Neuronal stem cell (in vitro differentiated cells): ENCODE measurements at regions not wholly inside any gene's neighbourhood (a gene's known extent, or its start where the extent isn't known, plus 50 kb on each side); places are given as distances from the start of the nearest gene placed in this dataset.

Source experiments
- DNase-seq: peaks from one replicate; pipeline ENCODE4 v3.0.0-alpha.2; 2013; ENCODE audit warnings: low spot score
- H2AFZ ChIP-seq: one replicate; pipeline ENCODE4 v1.6.1; 2013; ENCODE audit warnings: mild to moderate bottlenecking, low read length, inconsistent platforms
- H2AK5ac ChIP-seq: 2 replicates; pipeline ENCODE4 v1.6.1; 2013; ENCODE audit warnings: low read depth, mild to moderate bottlenecking, inconsistent platforms, low read length, moderate library complexity, mixed read lengths
- H2BK120ac ChIP-seq: 2 replicates; pipeline ENCODE4 v1.6.1; 2013; ENCODE audit warnings: low read depth, mild to moderate bottlenecking, inconsistent platforms, low read length, moderate library complexity, mixed read lengths
- H2BK12ac ChIP-seq: one replicate; pipeline ENCODE4 v1.6.1; 2013; ENCODE audit warnings: low read length, inconsistent platforms
- H2BK15ac ChIP-seq: 2 replicates; pipeline ENCODE4 v1.6.1; 2013; ENCODE audit warnings: mild to moderate bottlenecking, low read length, inconsistent platforms, mixed read lengths
- H2BK5ac ChIP-seq: one replicate; pipeline ENCODE4 v1.6.1; 2013; ENCODE audit warnings: inconsistent platforms, mild to moderate bottlenecking, low read length, moderate library complexity
- H3K14ac ChIP-seq: one replicate; pipeline ENCODE4 v1.6.1; 2013; ENCODE audit warnings: low read length, inconsistent platforms
- H3K18ac ChIP-seq: 2 replicates; pipeline ENCODE4 v1.6.1; 2013; ENCODE audit warnings: low read length, inconsistent platforms
- H3K23ac ChIP-seq: 2 replicates; pipeline ENCODE4 v1.6.1; 2013; ENCODE audit warnings: low read depth, mild to moderate bottlenecking, mixed read lengths, low read length, inconsistent platforms; ENCODE audit not compliant: poor library complexity
- H3K27ac ChIP-seq: replicated peaks from 3 replicates; pipeline ENCODE4 v1.5.1; 2013; ENCODE audit warnings: low read length, inconsistent platforms
- H3K27me3 ChIP-seq, 3 experiments: 2 replicates each; pipeline ENCODE4 v1.6.1; 2013; ENCODE audit warnings: low read length in 3 of 3, mild to moderate bottlenecking in 2 of 3, inconsistent platforms in 1 of 3, low read depth in 1 of 3, mixed read lengths in 1 of 3, moderate library complexity in 1 of 3; ENCODE audit not compliant: control insufficient read depth in 3 of 3, insufficient read depth in 3 of 3
- H3K36me3 ChIP-seq, 2 donors: replicated peaks in 1 of 2; 2 replicates each; pipeline ENCODE4 v1.6.1; 2013; ENCODE audit warnings: low read length in 2 of 2; ENCODE audit not compliant: control insufficient read depth in 2 of 2, insufficient read depth in 2 of 2
- H3K4ac ChIP-seq: 2 replicates; pipeline ENCODE4 v1.6.1; 2013; ENCODE audit warnings: inconsistent platforms, mild to moderate bottlenecking, low read length, moderate library complexity
- H3K4me1 ChIP-seq, 2 donors: 1 replicate in 1 of 2; 2 replicates in 1 of 2; pipeline ENCODE4 v1.6.1; 2013; ENCODE audit warnings: low read length in 2 of 2, low read depth in 1 of 2; ENCODE audit not compliant: control insufficient read depth in 2 of 2, insufficient read depth in 1 of 2
- H3K4me2 ChIP-seq: one replicate; pipeline ENCODE4 v1.6.1; 2013; ENCODE audit warnings: mild to moderate bottlenecking, low read length, inconsistent platforms; ENCODE audit not compliant: insufficient read depth, poor library complexity, severe bottlenecking
- H3K4me3 ChIP-seq, 2 donors: 2 replicates each; pipeline ENCODE4 v1.5.1; 2013; ENCODE audit warnings: low read length in 2 of 2, mild to moderate bottlenecking in 2 of 2, inconsistent platforms in 1 of 2, moderate library complexity in 1 of 2
- H3K79me1 ChIP-seq: one replicate; pipeline ENCODE4 v1.6.1; 2013; ENCODE audit warnings: low read depth, mild to moderate bottlenecking, inconsistent platforms, low read length, moderate library complexity
- H3K9ac ChIP-seq: one replicate; pipeline ENCODE4 v1.6.1; 2013; ENCODE audit warnings: mild to moderate bottlenecking, low read depth, low read length, inconsistent platforms; ENCODE audit not compliant: poor library complexity
- H3K9me3 ChIP-seq, 2 donors: replicated peaks in 1 of 2; 2 replicates each; pipeline versions ENCODE3 to v1.6.1; 2013; ENCODE audit warnings: low read length in 2 of 2, mild to moderate bottlenecking in 2 of 2, inconsistent platforms in 1 of 2, low read depth in 1 of 2, mixed read lengths in 1 of 2, moderate library complexity in 1 of 2; ENCODE audit not compliant: control insufficient read depth in 2 of 2, insufficient read depth in 1 of 2
- H4K8ac ChIP-seq: one replicate; pipeline ENCODE4 v1.6.1; 2013; ENCODE audit warnings: low read depth, mild to moderate bottlenecking, inconsistent platforms, low read length, moderate library complexity
- H4K91ac ChIP-seq: one replicate; pipeline ENCODE4 v1.6.1; 2013; ENCODE audit warnings: low read length, low read depth, mild to moderate bottlenecking, inconsistent platforms; ENCODE audit not compliant: poor library complexity
- WGBS, 2 donors: extraction: QIAGEN DNeasy Blood & Tissue Kit; methylation state at CpG; one replicate each; pipeline ENCODE4 v1.1.7; 2013; ENCODE audit warnings: missing lambda C conversion rate in 2 of 2, mixed read lengths in 1 of 2; ENCODE audit not compliant: insufficient read length in 2 of 2, insufficient replicate concordance in 1 of 2; ENCODE audit errors: extremely low coverage in 2 of 2; 5-methylcytosine and 5-hydroxymethylcytosine counted together

GRCh38 chr18:68256418-68257067 is 458.4 kb downstream of the TMX3 start:
- no peaks in the 10 kb centered on the region for H3K79me1 ChIP-seq
- no peak overlapping the region for H3K23ac ChIP-seq
- DNase-seq = no peak
- no peak overlapping the region for H2BK120ac ChIP-seq
- H4K8ac ChIP-seq = no peak overlapping the region
- no peak overlapping the region for H3K4ac ChIP-seq
- no peaks in the 10 kb centered on the region for H3K27me3 ChIP-seq
- H2BK5ac ChIP-seq = no peak overlapping the region
- no peak overlapping the region for H2BK15ac ChIP-seq
- H2BK12ac ChIP-seq = no peak overlapping the region
- WGBS, 2 donors = no CpG with 5 or more reads among the region's 3 CpGs
- no peak overlapping the region for H3K18ac ChIP-seq
- H3K9ac ChIP-seq = no peak overlapping the region
- no peak overlapping the region for H2AFZ ChIP-seq
- no peak overlapping the region for H4K91ac ChIP-seq
- no peak overlapping the region for H2AK5ac ChIP-seq
- H3K4me3 ChIP-seq = no peak overlapping the region
- no peaks in the 10 kb centered on the region for H3K36me3 ChIP-seq
- no peak overlapping the region for H3K27ac ChIP-seq
- no peak overlapping the region for H3K14ac ChIP-seq
- no peak overlapping the region for H3K4me2 ChIP-seq
- H3K4me1 ChIP-seq = no peaks in the 10 kb centered on the region
- no peaks in the 10 kb centered on the region for H3K9me3 ChIP-seq

GRCh38 chr18:68244786-68245185 is 470.1 kb downstream of the TMX3 start:
- no peak overlapping the region for H3K27ac ChIP-seq
- no peak overlapping the region for H2BK5ac ChIP-seq
- H3K36me3 ChIP-seq = no peaks in the 10 kb centered on the region

DNA sequence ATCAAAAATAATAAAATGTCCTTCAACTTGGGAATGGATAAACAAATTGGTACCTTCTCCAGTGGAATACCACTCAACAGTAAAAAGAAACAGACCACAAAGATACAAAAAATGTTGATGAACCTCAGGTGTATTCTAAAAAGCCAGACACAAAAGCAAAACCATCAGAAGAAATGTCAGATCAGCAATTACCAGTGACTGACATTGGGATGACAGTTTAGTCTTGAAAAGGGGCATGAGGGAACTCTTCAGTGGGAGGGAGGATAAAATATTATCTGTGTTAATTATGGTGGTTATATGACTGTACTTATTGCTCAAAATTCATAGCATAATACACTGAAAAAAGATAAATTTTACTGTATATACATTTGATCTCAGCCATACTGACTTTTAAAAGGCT is 473.0 kb downstream of the TMX3 start:
- no peak overlapping the region for H3K18ac ChIP-seq
- H3K79me1 ChIP-seq = no peaks in the 10 kb centered on the region
- no peaks in the 10 kb centered on the region for H3K36me3 ChIP-seq
- H3K4me1 ChIP-seq = no peaks in the 10 kb centered on the region
- H2AFZ ChIP-seq = no peak overlapping the region
- no peaks in the 10 kb centered on the region for H3K27me3 ChIP-seq
- H2AK5ac ChIP-seq = no peak overlapping the region
- H4K91ac ChIP-seq = no peak overlapping the region
- H3K9me3 ChIP-seq = peaks cover 0 to 4% of the 10 kb centered on the region in 2 donors
- no peak overlapping the region for H2BK12ac ChIP-seq
- no peak overlapping the region for H2BK120ac ChIP-seq
- H3K23ac ChIP-seq = no peak overlapping the region
- no peak overlapping the region for H2BK15ac ChIP-seq
- no peak overlapping the region for H3K4ac ChIP-seq
- no peak for DNase-seq
- no peak overlapping the region for H4K8ac ChIP-seq
- no peak overlapping the region for H3K9ac ChIP-seq
- H3K4me2 ChIP-seq = no peak overlapping the region
- no peak overlapping the region for H2BK5ac ChIP-seq
- no peak overlapping the region for H3K14ac ChIP-seq
- no peak overlapping the region for H3K27ac ChIP-seq
- H3K4me3 ChIP-seq = no peak overlapping the region

More at GRCh38 chr18:68244786-68245185, 470.1 kb downstream of the TMX3 start:
- H2BK120ac ChIP-seq = no peak overlapping the region
- H3K79me1 ChIP-seq = no peaks in the 10 kb centered on the region
- no peak overlapping the region for H3K4ac ChIP-seq
- H2BK15ac ChIP-seq = no peak overlapping the region
- H3K9ac ChIP-seq = no peak overlapping the region
- H2AK5ac ChIP-seq = no peak overlapping the region
- H3K4me2 ChIP-seq = no peak overlapping the region
- H2AFZ ChIP-seq = no peak overlapping the region
- H3K23ac ChIP-seq = no peak overlapping the region
- H3K14ac ChIP-seq = no peak overlapping the region
- H3K27me3 ChIP-seq = no peaks in the 10 kb centered on the region
- no peak overlapping the region for H3K18ac ChIP-seq
- H3K9me3 ChIP-seq = no peaks in the 10 kb centered on the region
- WGBS, 2 donors = no CpG with 5 or more reads among the region's 2 CpGs
- no peak overlapping the region for H2BK12ac ChIP-seq
- no peaks in the 10 kb centered on the region for H3K4me1 ChIP-seq
- H4K91ac ChIP-seq = no peak overlapping the region
- no peak for DNase-seq
- H4K8ac ChIP-seq = no peak overlapping the region
- H3K4me3 ChIP-seq = no peak overlapping the region

- Histone ChIP-seq H3K79me1 (no peaks in the 10 kb centered on the region), H3K36me3 (no peaks in the 10 kb centered on the region), H3K9ac (no peak overlapping the region), H2BK15ac (no peak overlapping the region), H4K91ac (no peak overlapping the region), H2BK120ac (no peak overlapping the region), H3K27ac (no peak overlapping the region), H3K18ac (no peak overlapping the region), H3K9me3 (peaks cover 0 to 4% of the 10 kb centered on the region in 2 donors), H3K4ac (no peak overlapping the region), H3K14ac (no peak overlapping the region), H2BK12ac (no peak overlapping the region), H3K4me1 (no peaks in the 10 kb centered on the region), H3K4me2 (no peak overlapping the region), H2AK5ac (no peak overlapping the region), H2AFZ (no peak overlapping the region), H2BK5ac (no peak overlapping the region), H3K23ac (no peak overlapping the region), H4K8ac (no peak overlapping the region), H3K4me3 (no peak overlapping the region), H3K27me3 (no peaks in the 10 kb centered on the region)
- DNase-seq = no peak
- WGBS, 2 donors = no CpG with 5 or more reads among the region's 2 CpGs
Observed at GRCh38 chr18:68234676-68235075, 480.2 kb downstream of the TMX3 start.
